ENCODE measurements at regions not wholly inside any gene's neighbourhood (a gene's known extent, or its start where the extent isn't known, plus 50 kb on each side); places are given as distances from the start of the nearest gene placed in this dataset.
A peak's percentile ranks its signal among the peaks of the same experiment; 100 is the strongest.

DNA sequence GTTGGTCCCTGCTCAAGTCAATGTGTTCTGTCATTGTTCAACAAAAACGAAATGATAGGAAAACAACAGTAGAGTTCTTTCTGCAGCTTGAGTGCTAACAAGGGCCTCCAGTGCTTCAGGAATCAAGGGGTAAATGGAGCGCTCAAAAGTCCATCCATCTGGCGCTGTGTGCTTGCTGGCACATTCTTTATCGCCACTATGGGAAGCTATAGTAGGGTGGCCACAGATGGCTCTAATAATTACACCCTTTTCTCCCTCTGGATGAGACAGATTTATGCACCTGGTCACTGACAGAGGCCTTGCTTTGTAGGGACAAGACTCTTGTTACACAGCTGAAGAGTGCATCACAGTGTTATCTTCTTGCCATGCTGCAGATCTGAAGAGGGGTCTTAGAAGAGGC lies 136.0 kb downstream of the GDAP2 start:
- H3K36me3 ChIP-seq (ENCODE audit: control insufficient read depth, insufficient read depth, low read length): no peaks in the 10 kb centered on the region
- no peak overlapping the region for H3K27ac ChIP-seq (ENCODE audit: low read depth, low read length)
- H3K9me3 ChIP-seq (ENCODE audit: control insufficient read depth, insufficient read depth, low read length): no peaks in the 10 kb centered on the region
- H3K4me3 ChIP-seq (ENCODE audit: low read depth, low read length): no peak overlapping the region
- H3K27me3 ChIP-seq (ENCODE audit: control insufficient read depth, insufficient read depth, low read length): no peaks in the 10 kb centered on the region
- peak in 2 of 6 donors; percentile 7 to 20 for DNase-seq (ENCODE audit: low read depth in 4 of 6, low spot score in 6 of 6)
- H3K4me1 ChIP-seq (ENCODE audit: control insufficient read depth, insufficient read depth, low read length): no peaks in the 10 kb centered on the region
- WGBS (ENCODE audit: insufficient coverage): 83% methylated on average over 1 of the region's 4 CpGs

DNA sequence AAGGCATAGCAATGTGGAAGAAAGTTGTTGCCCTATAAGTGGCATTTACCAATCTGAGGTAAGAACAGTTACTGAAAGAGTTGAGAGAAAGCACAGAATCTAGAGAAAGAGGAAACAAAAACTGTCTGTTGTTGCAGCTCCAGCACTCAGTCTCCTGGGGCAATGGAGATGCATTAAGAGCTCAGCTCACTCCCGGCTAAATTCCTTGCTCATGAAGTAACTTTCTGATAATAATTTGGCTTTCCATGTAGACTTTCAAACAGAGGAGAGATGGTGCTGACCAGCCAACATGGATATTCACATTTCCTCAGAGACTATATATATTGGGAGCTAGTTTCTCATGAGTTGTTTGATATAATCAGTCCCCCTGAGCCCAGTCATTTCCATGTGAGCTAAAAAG lies 135.3 kb downstream of the GDAP2 start:
- Histone ChIP-seq H3K27ac (ENCODE audit: low read depth, low read length) (no peak overlapping the region), H3K4me3 (ENCODE audit: low read depth, low read length) (no peak overlapping the region), H3K36me3 (ENCODE audit: control insufficient read depth, insufficient read depth, low read length) (no peaks in the 10 kb centered on the region), H3K27me3 (ENCODE audit: control insufficient read depth, insufficient read depth, low read length) (no peaks in the 10 kb centered on the region), H3K4me1 (ENCODE audit: control insufficient read depth, insufficient read depth, low read length) (no peaks in the 10 kb centered on the region), H3K9me3 (ENCODE audit: control insufficient read depth, insufficient read depth, low read length) (no peaks in the 10 kb centered on the region)
- DNase-seq (ENCODE audit: low read depth in 4 of 6, low spot score in 6 of 6): no peak
- WGBS (ENCODE audit: insufficient coverage): no CpG with 5 or more reads among the region's 1 CpG

DNA sequence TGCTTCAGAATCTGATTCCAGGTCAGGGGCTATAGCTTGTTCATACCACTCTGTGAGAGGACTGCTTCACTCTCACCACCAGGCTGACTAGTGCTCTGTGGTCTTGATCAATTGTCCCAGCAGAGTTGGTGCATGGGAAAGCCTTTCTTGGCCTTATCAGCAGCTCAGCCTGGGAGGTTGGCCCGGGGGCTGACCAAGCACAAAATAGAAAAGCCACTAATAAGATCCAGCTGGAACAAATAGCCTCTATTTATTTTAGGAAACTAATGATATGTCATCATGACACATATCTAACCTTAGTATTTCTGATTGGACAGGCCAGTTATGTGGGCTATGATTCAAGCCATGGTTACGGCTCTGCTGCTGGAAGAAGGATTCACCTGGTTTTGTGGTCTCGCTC lies 134.2 kb downstream of the GDAP2 start:
- Histone ChIP-seq H3K9me3 (ENCODE audit: control insufficient read depth, insufficient read depth, low read length) (no peaks in the 10 kb centered on the region), H3K36me3 (ENCODE audit: control insufficient read depth, insufficient read depth, low read length) (no peaks in the 10 kb centered on the region), H3K4me3 (ENCODE audit: low read depth, low read length) (no peak overlapping the region), H3K27ac (ENCODE audit: low read depth, low read length) (no peak overlapping the region), H3K4me1 (ENCODE audit: control insufficient read depth, insufficient read depth, low read length) (no peaks in the 10 kb centered on the region), H3K27me3 (ENCODE audit: control insufficient read depth, insufficient read depth, low read length) (no peaks in the 10 kb centered on the region)
- no peak for DNase-seq (ENCODE audit: low read depth in 4 of 6, low spot score in 6 of 6)
- no CpG with 5 or more reads among the region's 3 CpGs for WGBS (ENCODE audit: insufficient coverage)

DNA sequence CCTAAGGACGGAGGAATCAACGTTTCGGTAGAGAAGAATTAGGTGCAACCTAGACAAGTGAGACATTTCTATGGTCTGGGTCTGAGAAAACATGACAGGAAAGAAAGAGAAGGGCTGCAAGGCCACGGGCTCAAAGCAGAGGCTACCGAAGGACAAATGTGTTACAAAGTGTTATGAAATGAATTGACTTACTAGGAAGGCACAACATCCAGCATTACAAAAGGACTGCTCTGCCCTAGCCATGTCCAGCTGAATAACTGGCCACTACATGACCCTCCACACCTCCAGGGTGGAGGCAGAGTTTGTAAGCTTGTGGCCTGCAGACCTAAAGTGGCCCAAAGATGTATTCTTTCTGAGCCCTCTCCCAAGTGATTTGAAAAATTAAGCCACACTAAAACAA lies 133.6 kb downstream of the GDAP2 start:
- H3K27ac ChIP-seq (ENCODE audit: low read depth, low read length): no peak overlapping the region
- H3K4me3 ChIP-seq (ENCODE audit: low read depth, low read length): no peak overlapping the region
- 100% methylated on average over 2 of the region's 5 CpGs for WGBS (ENCODE audit: insufficient coverage)
- H3K36me3 ChIP-seq (ENCODE audit: control insufficient read depth, insufficient read depth, low read length): no peaks in the 10 kb centered on the region
- no peaks in the 10 kb centered on the region for H3K27me3 ChIP-seq (ENCODE audit: control insufficient read depth, insufficient read depth, low read length)
- no peaks in the 10 kb centered on the region for H3K9me3 ChIP-seq (ENCODE audit: control insufficient read depth, insufficient read depth, low read length)
- DNase-seq (ENCODE audit: low read depth in 4 of 6, low spot score in 6 of 6): no peak
- H3K4me1 ChIP-seq (ENCODE audit: control insufficient read depth, insufficient read depth, low read length): no peaks in the 10 kb centered on the region

DNA sequence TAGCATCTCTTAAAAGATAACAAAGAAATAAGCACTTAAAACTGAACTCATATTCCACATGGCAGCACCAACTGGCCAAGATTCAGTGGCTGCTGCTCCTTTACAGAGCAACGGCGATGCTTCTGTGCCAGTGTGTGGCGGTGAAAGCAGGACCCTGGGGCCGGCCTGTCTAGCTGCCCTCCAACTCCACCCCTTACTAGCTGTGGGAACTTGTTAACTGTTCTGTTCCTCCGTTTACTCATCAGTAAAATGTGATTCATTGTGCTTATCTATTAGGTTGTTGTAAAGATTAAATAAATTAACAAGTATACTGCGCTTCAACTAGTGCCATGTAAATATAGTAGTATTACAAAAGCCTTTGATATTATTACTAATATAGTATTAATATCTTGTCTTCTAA lies 133.2 kb downstream of the GDAP2 start:
- no peak for DNase-seq (ENCODE audit: low read depth in 4 of 6, low spot score in 6 of 6)
- no peaks in the 10 kb centered on the region for H3K27me3 ChIP-seq (ENCODE audit: control insufficient read depth, insufficient read depth, low read length)
- no peaks in the 10 kb centered on the region for H3K36me3 ChIP-seq (ENCODE audit: control insufficient read depth, insufficient read depth, low read length)
- H3K4me3 ChIP-seq (ENCODE audit: low read depth, low read length): no peak overlapping the region
- no peak overlapping the region for H3K27ac ChIP-seq (ENCODE audit: low read depth, low read length)
- WGBS (ENCODE audit: insufficient coverage): no CpG with 5 or more reads among the region's 6 CpGs
- no peaks in the 10 kb centered on the region for H3K4me1 ChIP-seq (ENCODE audit: control insufficient read depth, insufficient read depth, low read length)
- H3K9me3 ChIP-seq (ENCODE audit: control insufficient read depth, insufficient read depth, low read length): no peaks in the 10 kb centered on the region

DNA sequence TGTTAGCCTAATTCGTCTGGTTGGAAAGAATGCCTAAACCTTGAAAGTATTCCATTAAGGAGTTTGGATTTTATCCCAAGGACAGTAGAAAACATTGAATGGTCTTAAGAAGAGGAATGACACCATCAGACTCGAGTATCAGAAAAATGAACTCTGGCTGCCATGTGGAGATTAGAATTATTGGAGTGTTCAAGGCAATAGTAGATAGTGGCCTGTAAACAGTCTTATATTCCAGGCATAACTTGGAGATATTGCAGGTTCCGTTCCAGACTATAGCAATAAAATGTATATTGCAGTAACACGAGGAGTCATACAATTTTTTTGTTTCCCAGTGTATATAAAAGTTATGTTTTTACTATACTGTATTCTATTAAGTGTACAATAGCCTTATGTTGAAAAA lies 130.9 kb downstream of the GDAP2 start:
- DNase-seq (ENCODE audit: low read depth in 4 of 6, low spot score in 6 of 6): no peak
- Histone ChIP-seq H3K4me1 (ENCODE audit: control insufficient read depth, insufficient read depth, low read length) (no peaks in the 10 kb centered on the region), H3K27ac (ENCODE audit: low read depth, low read length) (no peak overlapping the region), H3K9me3 (ENCODE audit: control insufficient read depth, insufficient read depth, low read length) (no peaks in the 10 kb centered on the region), H3K4me3 (ENCODE audit: low read depth, low read length) (no peak overlapping the region), H3K27me3 (ENCODE audit: control insufficient read depth, insufficient read depth, low read length) (no peaks in the 10 kb centered on the region), H3K36me3 (ENCODE audit: control insufficient read depth, insufficient read depth, low read length) (no peaks in the 10 kb centered on the region)
- 89% methylated on average over 1 of the region's 4 CpGs for WGBS (ENCODE audit: insufficient coverage)

DNA sequence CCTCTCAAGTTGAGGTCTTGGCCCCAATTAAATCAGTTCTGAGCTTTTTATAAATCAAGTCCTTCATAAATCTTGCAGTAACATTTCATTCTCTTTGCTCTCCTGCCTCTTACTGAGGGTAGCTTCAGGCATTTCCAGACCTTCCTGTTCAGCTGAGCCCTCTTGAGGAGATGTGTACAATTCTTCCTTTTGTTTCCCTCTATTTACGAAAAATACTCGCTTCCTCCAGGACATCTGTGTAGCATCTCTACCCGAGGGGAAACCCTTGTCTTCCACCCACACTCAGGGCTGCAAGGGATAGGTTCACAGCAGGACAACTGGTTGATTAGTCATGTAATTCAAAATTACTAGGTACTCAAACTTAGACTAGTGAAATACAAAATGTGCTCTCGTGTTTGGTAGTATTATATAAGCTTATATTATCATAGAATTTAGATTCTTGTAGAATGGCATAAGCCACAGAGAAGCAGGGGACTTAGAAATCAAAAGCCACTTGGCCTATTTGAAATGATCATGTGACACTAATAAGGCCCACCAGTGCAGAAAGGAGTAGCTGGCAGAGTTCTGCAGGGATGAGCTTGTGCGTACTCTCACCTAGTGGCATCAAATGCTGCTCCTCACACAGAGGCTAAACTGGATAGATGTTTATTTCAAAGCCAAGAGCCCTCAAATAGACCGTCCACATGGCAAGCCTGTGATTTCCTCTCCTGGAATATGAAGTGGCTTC lies 126.7 kb downstream of the GDAP2 start:
- DNase-seq (ENCODE audit: low read depth in 4 of 6, low spot score in 6 of 6): peak in 2 of 6 donors; percentile 20 to 22
- Histone ChIP-seq H3K4me1 (ENCODE audit: control insufficient read depth, insufficient read depth, low read length) (no peaks in the 10 kb centered on the region), H3K27me3 (ENCODE audit: control insufficient read depth, insufficient read depth, low read length) (no peaks in the 10 kb centered on the region), H3K36me3 (ENCODE audit: control insufficient read depth, insufficient read depth, low read length) (no peaks in the 10 kb centered on the region), H3K4me3 (ENCODE audit: low read depth, low read length) (no peak overlapping the region), H3K9me3 (ENCODE audit: control insufficient read depth, insufficient read depth, low read length) (no peaks in the 10 kb centered on the region), H3K27ac (ENCODE audit: low read depth, low read length) (peak overlapping the region; percentile 11)
- WGBS (ENCODE audit: insufficient coverage): no CpG with 5 or more reads among the region's 6 CpGs

DNA sequence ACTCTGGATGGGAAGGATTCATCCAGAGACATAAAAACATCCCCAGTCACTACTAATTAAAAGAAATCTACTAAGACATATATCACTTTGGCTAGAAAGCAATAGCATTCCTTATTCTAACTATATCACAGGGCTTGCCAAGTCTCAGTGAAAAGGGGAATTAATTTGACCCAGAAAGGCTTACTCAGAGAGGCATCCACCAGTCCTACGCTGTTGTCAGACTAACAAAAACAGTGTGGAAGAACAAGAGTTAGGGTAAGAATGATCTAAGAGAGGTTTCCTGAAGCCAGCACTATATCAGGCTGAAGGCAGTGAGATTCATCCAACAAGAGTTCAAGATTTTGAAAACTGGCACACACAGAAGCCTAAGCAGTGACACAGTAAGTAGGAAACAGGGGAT lies 126.1 kb downstream of the GDAP2 start:
- Histone ChIP-seq H3K27me3 (ENCODE audit: control insufficient read depth, insufficient read depth, low read length) (no peaks in the 10 kb centered on the region), H3K36me3 (ENCODE audit: control insufficient read depth, insufficient read depth, low read length) (no peaks in the 10 kb centered on the region), H3K27ac (ENCODE audit: low read depth, low read length) (no peak overlapping the region), H3K4me1 (ENCODE audit: control insufficient read depth, insufficient read depth, low read length) (no peaks in the 10 kb centered on the region), H3K9me3 (ENCODE audit: control insufficient read depth, insufficient read depth, low read length) (no peaks in the 10 kb centered on the region), H3K4me3 (ENCODE audit: low read depth, low read length) (no peak overlapping the region)
- WGBS (ENCODE audit: insufficient coverage): 56% methylated on average over 1 of the region's 1 CpG
- DNase-seq (ENCODE audit: low read depth in 4 of 6, low spot score in 6 of 6): peak in 2 of 6 donors; percentile 14 to 18

DNA sequence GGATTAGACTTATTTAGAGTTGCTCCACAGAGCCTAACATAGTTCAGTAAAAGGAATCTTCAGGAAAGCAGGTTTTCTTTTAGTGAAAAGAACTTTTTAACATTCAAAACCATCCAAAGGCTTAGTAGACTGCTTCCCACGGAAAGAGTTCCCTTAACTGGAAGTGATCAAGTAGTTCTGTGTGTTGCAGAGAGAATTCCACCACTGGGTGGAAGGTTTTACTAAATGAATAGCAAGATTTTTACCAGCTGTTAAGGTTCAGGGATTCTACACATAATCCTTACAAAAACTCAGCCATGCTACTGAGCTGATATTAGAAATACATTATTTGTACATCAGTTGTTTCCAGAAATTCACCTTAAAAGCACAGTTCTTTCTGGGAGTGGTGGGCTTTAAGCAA lies 119.7 kb downstream of the GDAP2 start:
- no CpG with 5 or more reads among the region's 1 CpG for WGBS (ENCODE audit: insufficient coverage)
- peak in 1 of 6 donors; percentile 5 for DNase-seq (ENCODE audit: low read depth in 4 of 6, low spot score in 6 of 6)
- Histone ChIP-seq H3K9me3 (ENCODE audit: control insufficient read depth, insufficient read depth, low read length) (no peaks in the 10 kb centered on the region), H3K4me3 (ENCODE audit: low read depth, low read length) (no peak overlapping the region), H3K36me3 (ENCODE audit: control insufficient read depth, insufficient read depth, low read length) (no peaks in the 10 kb centered on the region), H3K27me3 (ENCODE audit: control insufficient read depth, insufficient read depth, low read length) (no peaks in the 10 kb centered on the region), H3K27ac (ENCODE audit: low read depth, low read length) (no peak overlapping the region), H3K4me1 (ENCODE audit: control insufficient read depth, insufficient read depth, low read length) (no peaks in the 10 kb centered on the region)

DNA sequence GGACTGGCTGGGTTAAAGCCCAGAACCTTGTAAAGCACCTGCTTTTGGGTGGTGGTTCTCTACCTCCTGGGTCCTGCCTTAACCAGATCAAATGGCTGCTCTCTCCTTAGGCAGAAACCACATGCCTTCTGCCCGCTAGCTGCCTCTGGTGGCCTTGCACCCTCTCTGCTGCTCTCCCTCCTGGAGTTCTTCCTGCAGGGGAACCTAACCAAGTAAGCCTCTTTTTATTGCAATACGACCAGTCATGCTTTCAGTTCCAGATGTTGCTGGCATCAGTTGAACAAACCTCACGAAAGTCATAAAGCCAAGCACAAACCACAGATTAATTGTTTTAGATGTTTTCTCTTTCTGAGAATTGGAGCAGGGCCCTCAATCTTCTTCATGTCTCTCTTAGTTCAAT lies 118.9 kb downstream of the GDAP2 start:
- Histone ChIP-seq H3K9me3 (ENCODE audit: control insufficient read depth, insufficient read depth, low read length) (no peaks in the 10 kb centered on the region), H3K27me3 (ENCODE audit: control insufficient read depth, insufficient read depth, low read length) (no peaks in the 10 kb centered on the region), H3K27ac (ENCODE audit: low read depth, low read length) (no peak overlapping the region), H3K36me3 (ENCODE audit: control insufficient read depth, insufficient read depth, low read length) (no peaks in the 10 kb centered on the region), H3K4me1 (ENCODE audit: control insufficient read depth, insufficient read depth, low read length) (no peaks in the 10 kb centered on the region), H3K4me3 (ENCODE audit: low read depth, low read length) (no peak overlapping the region)
- DNase-seq (ENCODE audit: low read depth in 4 of 6, low spot score in 6 of 6): no peak
- 73% methylated on average over 1 of the region's 3 CpGs for WGBS (ENCODE audit: insufficient coverage)
